NCI-H69 (cell line): ENCODE measurements at regions not wholly inside any gene's neighbourhood (a gene's known extent, or its start where the extent isn't known, plus 50 kb on each side); places are given as distances from the start of the nearest gene placed in this dataset.
"Not testable (repeated sequence)": the region's sequence is repeated elsewhere in the genome, so short reads cannot be mapped to it uniquely, and the experiment has no call there.

Source experiments
- DNase-seq: peaks from one replicate; lab custom pipeline; 2025; lab: John Stamatoyannopoulos, UW

- DNase-seq: peak; percentile 95
Measured at GRCh38 chr17:72556944-72557826, 436.4 kb downstream of the SOX9 start.

- no peak for DNase-seq
Measured at GRCh38 chr17:72558971-72559476, 438.2 kb downstream of the SOX9 start.

- peak; percentile 67 for DNase-seq
Measured at GRCh38 chr17:72560303-72561247, 439.8 kb downstream of the SOX9 start.

GRCh38 chr17:72561266-72561665 is 440.4 kb downstream of the SOX9 start:
- DNase-seq: no peak

GRCh38 chr17:72561680-72562079 is 440.9 kb downstream of the SOX9 start:
- no peak for DNase-seq

GRCh38 chr17:72562615-72563188 is 441.9 kb downstream of the SOX9 start:
- no peak for DNase-seq

- DNase-seq: no peak
Measured at GRCh38 chr17:72563952-72564351, 443.1 kb downstream of the SOX9 start.

GRCh38 chr17:72565006-72565405 is 444.2 kb downstream of the SOX9 start:
- DNase-seq: no peak

- no peak for DNase-seq
Measured at GRCh38 chr17:72565758-72566157, 444.9 kb downstream of the SOX9 start.

- no peak for DNase-seq
Measured at GRCh38 chr17:72566671-72567484, 446.1 kb downstream of the SOX9 start.

- peak; percentile 88 for DNase-seq
Measured at GRCh38 chr17:72567774-72568173, 447.0 kb downstream of the SOX9 start.

- DNase-seq: peak; percentile 94
Measured at GRCh38 chr17:72569148-72569946, 448.5 kb downstream of the SOX9 start.

GRCh38 chr17:72571813-72572396 is 451.1 kb downstream of the SOX9 start:
- DNase-seq: peak; percentile 61

- no peak for DNase-seq
Measured at GRCh38 chr17:72572604-72573491, 452.0 kb downstream of the SOX9 start.

GRCh38 chr17:72573492-72573801 is 452.6 kb downstream of the SOX9 start:
- DNase-seq: not testable (repeated sequence)

GRCh38 chr17:72574675-72575510 is 454.1 kb downstream of the SOX9 start:
- no peak for DNase-seq

- no peak for DNase-seq
Measured at GRCh38 chr17:72575542-72576233, 454.9 kb downstream of the SOX9 start.

GRCh38 chr17:72576289-72576759 is 455.5 kb downstream of the SOX9 start:
- DNase-seq: no peak
